Adrenal gland (tissue), 9 donors: ENCODE measurements at regions not wholly inside any gene's neighbourhood (a gene's known extent, or its start where the extent isn't known, plus 50 kb on each side); places are given as distances from the start of the nearest gene placed in this dataset.

Source experiments
- DNase-seq, 7 donors: peaks; one replicate each; pipeline ENCODE4 v3.0.0-alpha.2; 2019 to 2020
- H3K27ac ChIP-seq, 5 donors: fragments of 200-600 bp; sonication (generic) in 4 of 5; 1 replicate in 3 of 5; 2 replicates in 2 of 5; pipeline versions ENCODE4 v1.5.1 to v1.8.0; 2016 to 2020; ENCODE audit warnings: mild to moderate bottlenecking in 1 of 5
- H3K27me3 ChIP-seq: fragments of 200-600 bp; 2 replicates; pipeline ENCODE4 v1.8.0; 2021
- H3K36me3 ChIP-seq, 2 donors: fragments of 200-600 bp; replicated peaks in 1 of 2; 1 replicate in 1 of 2; 2 replicates in 1 of 2; pipeline versions ENCODE4 v1.5.1 to v1.8.0; 2018 to 2022
- H3K4me1 ChIP-seq, 2 donors: fragments of 200-600 bp; replicated peaks in 1 of 2; 1 replicate in 1 of 2; 2 replicates in 1 of 2; pipeline versions ENCODE4 v1.5.1 to v1.8.0; 2018 to 2021
- H3K4me3 ChIP-seq, 4 donors: fragments of 200-600 bp; sonication (generic) in 3 of 4; one replicate each; pipeline ENCODE4 v1.5.1; 2016 to 2018
- H3K9me3 ChIP-seq, 3 donors: fragments of 200-600 bp; sonication (generic) in 1 of 3; replicated peaks in 1 of 3; 1 replicate in 2 of 3; 2 replicates in 1 of 3; pipeline versions ENCODE4 v1.5.1 to v1.8.0; 2016 to 2021
- CTCF ChIP-seq, 6 experiments: fragments of 450-650 bp in 4 of 6; fragments of 200-600 bp in 2 of 6; sonication (generic) in 1 of 6; IDR thresholded peaks; 1 replicate in 5 of 6; 2 replicates in 1 of 6; pipeline versions ENCODE4 v1.5.1 to v1.8.0; 2016 to 2021; ENCODE audit warnings: antibody characterized with exemption in 6 of 6, mild to moderate bottlenecking in 2 of 6, moderate library complexity in 1 of 6
- POLR2A ChIP-seq, 2 donors: fragments of 450-650 bp; IDR thresholded peaks; one replicate each; pipeline ENCODE4 v1.6.1; 2017; ENCODE audit warnings: antibody characterized with exemption in 2 of 2, mild to moderate bottlenecking in 2 of 2, moderate library complexity in 1 of 2
- WGBS, 4 donors: extraction: QIAGEN DNeasy Blood & Tissue Kit in 2 of 4; methylation state at CpG; one replicate each; pipeline versions ENCODE4 v1.1.5 to v1.1.7; 2013 to 2017; 5-methylcytosine and 5-hydroxymethylcytosine counted together
- intact Hi-C, 2 donors: fragments of 100-400 bp; cut with DNase I; formaldehyde crosslinking; loops; one replicate each; pipeline versions ENCODE4 v1.14.1 to v1.15.0; 2022 to 2023
- donor health status: healthy with polysubstance abuse.
- donor health status: Bipolar disorder and iron deficiency.
- donor health status: DM: yes; HTN: yes; CAD: no.
- donor health status: DM: no; HTN: no; CAD: no.
- donor health status: DM: no; HTN: no; CAD: no.

- Histone ChIP-seq H3K27ac (no peak overlapping the region), H3K27me3 (no peaks in the 10 kb centered on the region), H3K4me1 (no peaks in the 10 kb centered on the region), H3K4me3 (no peak overlapping the region), H3K9me3 (no peaks in the 10 kb centered on the region), H3K36me3 (no peaks in the 10 kb centered on the region)
- DNase-seq, result no peak
- TF ChIP-seq POLR2A (IDR thresholded peaks at IDR 0.05) (no peak), CTCF (IDR thresholded peaks at IDR 0.05) (no peak)
- WGBS, 4 donors, result 56 to 73% (median 73%) methylated on average over 4 of the region's 4 CpGs
- intact Hi-C loops, result no loop called here
Measured at GRCh38 chr1:96482616-96483015, 239.0 kb upstream of the PTBP2 start.

GRCh38 chr1:96487394-96487793, 234.2 kb upstream of the PTBP2 start:
- TF ChIP-seq CTCF (IDR thresholded peaks at IDR 0.05) (no peak), POLR2A (IDR thresholded peaks at IDR 0.05) (no peak)
- WGBS, 4 donors, result 65 to 76% (median 71%) methylated on average over 3 of the region's 3 CpGs
- no peaks in the 10 kb centered on the region for H3K36me3 ChIP-seq
- H3K4me1 ChIP-seq, result no peaks in the 10 kb centered on the region
- no peak overlapping the region for H3K4me3 ChIP-seq
- no peak overlapping the region for H3K27ac ChIP-seq
- no peaks in the 10 kb centered on the region for H3K27me3 ChIP-seq
- DNase-seq, result no peak
- no peaks in the 10 kb centered on the region for H3K9me3 ChIP-seq
- intact Hi-C loops, result no loop called here

- TF ChIP-seq POLR2A (IDR thresholded peaks at IDR 0.05) (no peak), CTCF (IDR thresholded peaks at IDR 0.05) (no peak)
- 83 to 89% (median 86%) methylated on average over 5 of the region's 5 CpGs for WGBS, 4 donors
- no peak overlapping the region for H3K4me3 ChIP-seq
- no peaks in the 10 kb centered on the region for H3K27me3 ChIP-seq
- no peaks in the 10 kb centered on the region for H3K4me1 ChIP-seq
- no peaks in the 10 kb centered on the region for H3K9me3 ChIP-seq
- no peak overlapping the region for H3K27ac ChIP-seq
- intact Hi-C loops, result no loop called here
- no peak for DNase-seq
- no peaks in the 10 kb centered on the region for H3K36me3 ChIP-seq
Measured at GRCh38 chr1:96487971-96488370, 233.6 kb upstream of the PTBP2 start.

GRCh38 chr1:96488777-96489176, 232.8 kb upstream of the PTBP2 start:
- no peak overlapping the region for H3K4me3 ChIP-seq
- H3K9me3 ChIP-seq, result no peaks in the 10 kb centered on the region
- H3K36me3 ChIP-seq, result no peaks in the 10 kb centered on the region
- H3K27ac ChIP-seq, result no peak overlapping the region
- no peaks in the 10 kb centered on the region for H3K4me1 ChIP-seq
- no peak for TF ChIP-seq CTCF (IDR thresholded peaks at IDR 0.05)
- no peak for TF ChIP-seq POLR2A (IDR thresholded peaks at IDR 0.05)
- intact Hi-C loops, result no loop called here
- DNase-seq, result no peak
- 58 to 60% (median 60%) methylated on average over 2 of the region's 2 CpGs for WGBS, 4 donors
- H3K27me3 ChIP-seq, result no peaks in the 10 kb centered on the region
